ENCODE measurements at regions not wholly inside any gene's neighbourhood (a gene's known extent, or its start where the extent isn't known, plus 50 kb on each side); places are given as distances from the start of the nearest gene placed in this dataset.

GRCh38 chr14:101019990-101020710, 116.6 kb upstream of the RTL1 start:
- intact Hi-C loops (cut with DNase I), result no loop called here
- ATAC-seq, result no peak
- no peak for DNase-seq (ENCODE audit: missing footprints)

- ATAC-seq, result no peak
- no peak for DNase-seq (ENCODE audit: missing footprints)
- intact Hi-C loops (cut with DNase I), result no loop called here
Measured at GRCh38 chr14:101020834-101021370, 117.4 kb upstream of the RTL1 start.

- no peak for ATAC-seq
- no peak for DNase-seq (ENCODE audit: missing footprints)
- intact Hi-C loops (cut with DNase I), result no loop called here
Measured at GRCh38 chr14:101022121-101022520, 118.6 kb upstream of the RTL1 start.

GRCh38 chr14:101022916-101023435, 119.5 kb upstream of the RTL1 start:
- ATAC-seq (no peak), DNase-seq (ENCODE audit: missing footprints) (no peak)
- intact Hi-C loops (cut with DNase I), result no loop called here

- DNase-seq (ENCODE audit: missing footprints), result no peak
Measured at GRCh38 chr14:101024686-101025085, 121.2 kb upstream of the RTL1 start.

GRCh38 chr14:101025131-101025530, 121.6 kb upstream of the RTL1 start:
- intact Hi-C loops (cut with DNase I), result no loop called here
- DNase-seq (ENCODE audit: missing footprints) (no peak), ATAC-seq (no peak)

More at GRCh38 chr14:101024686-101025085, 121.2 kb upstream of the RTL1 start:
- no peak for ATAC-seq
- intact Hi-C loops (cut with DNase I), result no loop called here

GRCh38 chr14:101025696-101026095, 122.2 kb upstream of the RTL1 start:
- ATAC-seq (no peak), DNase-seq (ENCODE audit: missing footprints) (no peak)
- intact Hi-C loops (cut with DNase I), result no loop called here

GRCh38 chr14:101026341-101026740, 122.8 kb upstream of the RTL1 start:
- intact Hi-C loops (cut with DNase I), result no loop called here
- DNase-seq (ENCODE audit: missing footprints) (no peak), ATAC-seq (no peak)

- DNase-seq (ENCODE audit: missing footprints) (no peak), ATAC-seq (no peak)
Measured at GRCh38 chr14:101027291-101027690, 123.8 kb upstream of the RTL1 start.

GRCh38 chr14:101027966-101028365, 124.4 kb upstream of the RTL1 start:
- no peak for DNase-seq (ENCODE audit: missing footprints)
- intact Hi-C loops (cut with DNase I), result no loop called here
- ATAC-seq, result no peak

More at GRCh38 chr14:101027291-101027690, 123.8 kb upstream of the RTL1 start:
- intact Hi-C loops (cut with DNase I), result no loop called here

- ATAC-seq (no peak), DNase-seq (ENCODE audit: missing footprints) (no peak)
- intact Hi-C loops (cut with DNase I), result no loop called here
Measured at GRCh38 chr14:101028971-101029667, 125.6 kb upstream of the RTL1 start.

- DNase-seq (ENCODE audit: missing footprints) (no peak), ATAC-seq (no peak)
- intact Hi-C loops (cut with DNase I), result no loop called here
Measured at GRCh38 chr14:101029668-101030290, 126.3 kb upstream of the RTL1 start.

GRCh38 chr14:101030586-101030985, 127.1 kb upstream of the RTL1 start:
- ATAC-seq (no peak), DNase-seq (ENCODE audit: missing footprints) (no peak)
- intact Hi-C loops (cut with DNase I), result no loop called here

GRCh38 chr14:101031186-101031585, 127.7 kb upstream of the RTL1 start:
- ATAC-seq (no peak), DNase-seq (ENCODE audit: missing footprints) (no peak)
- intact Hi-C loops (cut with DNase I), result no loop called here

GRCh38 chr14:101031721-101032120, 128.2 kb upstream of the RTL1 start:
- intact Hi-C loops (cut with DNase I), result no loop called here
- ATAC-seq, result no peak
- DNase-seq (ENCODE audit: missing footprints), result no peak

- DNase-seq (ENCODE audit: missing footprints) (no peak), ATAC-seq (no peak)
- intact Hi-C loops (cut with DNase I), result no loop called here
Measured at GRCh38 chr14:101032433-101032832, 128.9 kb upstream of the RTL1 start.

- no peak for DNase-seq (ENCODE audit: missing footprints)
- ATAC-seq, result no peak
- intact Hi-C loops (cut with DNase I), result no loop called here
Measured at GRCh38 chr14:101033006-101033405, 129.5 kb upstream of the RTL1 start.

- DNase-seq (ENCODE audit: missing footprints), result no peak
- ATAC-seq, result no peak
- intact Hi-C loops (cut with DNase I), result no loop called here
Measured at GRCh38 chr14:101033446-101034165, 130.1 kb upstream of the RTL1 start.

- DNase-seq (ENCODE audit: missing footprints) (no peak), ATAC-seq (no peak)
- intact Hi-C loops (cut with DNase I), result no loop called here
Measured at GRCh38 chr14:101034986-101035385, 131.5 kb upstream of the RTL1 start.

All from Right ventricle myocardium inferior (tissue), 1 donor.